Activated CD4-positive, alpha-beta memory T cell treated with anti-CD3 and anti-CD28 coated beads for 36 hours (primary cell): ENCODE measurements at regions not wholly inside any gene's neighbourhood (a gene's known extent, or its start where the extent isn't known, plus 50 kb on each side); places are given as distances from the start of the nearest gene placed in this dataset.
"Not testable (repeated sequence)": the region's sequence is repeated elsewhere in the genome, so short reads cannot be mapped to it uniquely, and the experiment has no call there.

Source experiments
- CTCF ChIA-PET: fragments of 350-600 bp; sonication (Branson Sonifier 250); formaldehyde crosslinking; loops from one replicate; lab custom pipeline; 2021; ENCODE audit warnings: antibody characterized with exemption, inconsistent platforms; lab: Charles Lee
- POLR2A ChIA-PET: fragments of 350-600 bp; sonication (Branson Sonifier 250); formaldehyde crosslinking; loops from one replicate; lab custom pipeline; 2021; ENCODE audit warnings: antibody characterized with exemption; lab: Charles Lee
- DNase-seq: peaks from one replicate; pipeline ENCODE4 v3.0.0-alpha.2; 2020
- H3K27ac Mint-ChIP-seq: one replicate; pipeline ENCODE4 v1.8.0; 2021; ENCODE audit warnings: mixed read lengths
- H3K27me3 Mint-ChIP-seq: one replicate; pipeline ENCODE4 v1.8.0; 2021; ENCODE audit warnings: mixed read lengths
- H3K36me3 Mint-ChIP-seq: one replicate; pipeline ENCODE4 v1.8.0; 2021; ENCODE audit warnings: mixed read lengths
- H3K4me1 Mint-ChIP-seq: one replicate; pipeline ENCODE4 v1.8.0; 2021; ENCODE audit warnings: low read depth, mixed read lengths
- H3K4me3 Mint-ChIP-seq: one replicate; pipeline ENCODE4 v1.8.0; 2021; ENCODE audit warnings: mild to moderate bottlenecking, mixed read lengths
- H3K9me3 Mint-ChIP-seq: one replicate; pipeline ENCODE4 v1.8.0; 2021; ENCODE audit warnings: mixed read lengths
- intact Hi-C: fragments of 100-400 bp; cut with micrococcal nuclease; formaldehyde crosslinking; loops from one replicate; pipeline ENCODE4 v1.15.1; 2023

- Mint-ChIP-seq H3K9me3 (no peaks in the 10 kb centered on the region), H3K36me3 (no peaks in the 10 kb centered on the region), H3K4me3 (no peak overlapping the region), H3K27ac (no peak overlapping the region), H3K4me1 (no peaks in the 10 kb centered on the region), H3K27me3 (no peaks in the 10 kb centered on the region)
- intact Hi-C loops = no loop called here
- no peak for DNase-seq
- ChIA-PET CTCF (no interaction called here), POLR2A (no interaction called here)
Observed at GRCh38 chr2:16908656-16909055, 243.0 kb upstream of the CYRIA start.

DNA sequence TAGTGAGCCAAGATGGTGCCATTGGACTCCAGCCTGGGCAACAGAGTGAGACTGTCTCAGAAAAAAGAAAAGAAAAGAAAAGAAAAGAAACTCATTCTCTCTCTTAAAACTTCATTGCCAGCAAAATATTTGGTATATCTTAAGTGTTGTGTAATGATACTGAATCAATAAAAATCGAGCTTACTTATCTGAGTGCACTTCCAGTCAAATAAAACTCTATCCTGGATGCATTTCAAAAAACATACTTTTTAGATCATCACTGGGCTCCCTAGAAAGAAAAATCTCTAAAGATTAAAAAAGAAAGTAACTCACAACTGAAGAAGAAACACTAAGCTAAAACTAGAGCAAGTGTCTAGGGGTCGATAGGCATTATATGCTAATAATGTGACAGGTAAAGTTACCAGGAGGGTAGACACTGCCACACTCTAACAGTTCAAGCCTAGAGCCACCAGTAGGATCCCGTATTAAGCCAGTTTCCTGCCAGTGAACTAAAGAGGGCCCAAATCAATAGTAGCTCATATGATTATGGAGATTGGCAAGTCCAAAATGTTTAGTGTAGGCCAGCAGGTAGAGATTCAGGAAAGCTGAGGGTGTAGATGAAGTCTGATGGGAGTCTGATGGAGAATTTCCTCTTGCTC is 242.1 kb upstream of the CYRIA start:
- DNase-seq = no peak
- CTCF ChIA-PET = no interaction called here
- H3K9me3 Mint-ChIP-seq = no peaks in the 10 kb centered on the region
- H3K36me3 Mint-ChIP-seq = no peaks in the 10 kb centered on the region
- no peak overlapping the region for H3K4me3 Mint-ChIP-seq
- intact Hi-C loops = no loop called here
- no peaks in the 10 kb centered on the region for H3K4me1 Mint-ChIP-seq
- H3K27me3 Mint-ChIP-seq = no peaks in the 10 kb centered on the region
- H3K27ac Mint-ChIP-seq = no peak overlapping the region
- POLR2A ChIA-PET = no interaction called here

- H3K9me3 Mint-ChIP-seq, intact Hi-C loops, H3K4me3 Mint-ChIP-seq, H3K27ac Mint-ChIP-seq, H3K4me1 Mint-ChIP-seq, CTCF ChIA-PET, POLR2A ChIA-PET, H3K36me3 Mint-ChIP-seq, DNase-seq, H3K27me3 Mint-ChIP-seq: not testable (repeated sequence)
Observed at GRCh38 chr2:16905325-16905724, 239.7 kb upstream of the CYRIA start.

- Mint-ChIP-seq H3K27ac (no peak overlapping the region), H3K4me3 (no peak overlapping the region), H3K4me1 (no peaks in the 10 kb centered on the region), H3K27me3 (no peaks in the 10 kb centered on the region), H3K9me3 (no peaks in the 10 kb centered on the region), H3K36me3 (no peaks in the 10 kb centered on the region)
- CTCF ChIA-PET = no interaction called here
- intact Hi-C loops = no loop called here
- no peak for DNase-seq
- POLR2A ChIA-PET = no interaction called here
Observed at GRCh38 chr2:16900405-16901025, 234.9 kb upstream of the CYRIA start.

GRCh38 chr2:16899958-16900357 is 234.3 kb upstream of the CYRIA start:
- Mint-ChIP-seq H3K36me3 (no peaks in the 10 kb centered on the region), H3K27me3 (no peaks in the 10 kb centered on the region), H3K27ac (no peak overlapping the region), H3K9me3 (no peaks in the 10 kb centered on the region), H3K4me3 (no peak overlapping the region), H3K4me1 (no peaks in the 10 kb centered on the region)
- CTCF ChIA-PET = no interaction called here
- intact Hi-C loops = no loop called here
- POLR2A ChIA-PET = no interaction called here
- DNase-seq = no peak

GRCh38 chr2:16890081-16890480 is 224.4 kb upstream of the CYRIA start:
- intact Hi-C loops = no loop called here
- H3K27me3 Mint-ChIP-seq = no peaks in the 10 kb centered on the region
- CTCF ChIA-PET = no interaction called here
- H3K9me3 Mint-ChIP-seq = peaks cover 2% of the 10 kb centered on the region
- no peak for DNase-seq
- no peak overlapping the region for H3K27ac Mint-ChIP-seq
- H3K4me3 Mint-ChIP-seq = no peak overlapping the region
- POLR2A ChIA-PET = no interaction called here
- no peaks in the 10 kb centered on the region for H3K4me1 Mint-ChIP-seq
- H3K36me3 Mint-ChIP-seq = no peaks in the 10 kb centered on the region

DNA sequence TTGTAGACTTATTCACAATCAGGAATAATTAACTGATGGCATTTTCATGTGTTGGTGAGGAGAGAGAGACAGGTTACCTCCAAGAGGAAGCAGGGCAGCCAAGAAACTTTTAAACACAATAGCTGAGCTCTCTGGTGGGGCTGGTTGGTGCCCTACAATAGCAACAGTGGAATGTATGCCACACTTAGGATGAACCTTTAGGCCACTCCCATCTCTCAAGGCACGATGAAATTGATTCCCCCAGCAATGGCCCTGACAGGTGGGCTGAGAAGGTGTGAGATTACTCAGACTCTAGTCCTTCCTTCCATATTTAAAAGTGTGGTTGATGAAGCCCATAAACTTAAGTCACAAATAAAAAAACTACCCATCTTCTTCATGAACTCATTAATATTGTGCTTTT is 219.4 kb upstream of the CYRIA start:
- no peaks in the 10 kb centered on the region for H3K36me3 Mint-ChIP-seq
- H3K9me3 Mint-ChIP-seq = no peaks in the 10 kb centered on the region
- no peaks in the 10 kb centered on the region for H3K4me1 Mint-ChIP-seq
- ChIA-PET CTCF (no interaction called here), POLR2A (no interaction called here)
- intact Hi-C loops = no loop called here
- H3K27me3 Mint-ChIP-seq = no peaks in the 10 kb centered on the region
- no peak overlapping the region for H3K4me3 Mint-ChIP-seq
- DNase-seq = no peak
- H3K27ac Mint-ChIP-seq = no peak overlapping the region

- no peaks in the 10 kb centered on the region for H3K36me3 Mint-ChIP-seq
- intact Hi-C loops = no loop called here
- POLR2A ChIA-PET = no interaction called here
Observed at GRCh38 chr2:16882706-16883105, 217.1 kb upstream of the CYRIA start.

GRCh38 chr2:16881122-16881521 is 215.5 kb upstream of the CYRIA start:
- no peaks in the 10 kb centered on the region for H3K36me3 Mint-ChIP-seq
- no peak for DNase-seq
- intact Hi-C loops = no loop called here
- H3K9me3 Mint-ChIP-seq = no peaks in the 10 kb centered on the region
- ChIA-PET POLR2A (no interaction called here), CTCF (no interaction called here)
- no peak overlapping the region for H3K27ac Mint-ChIP-seq
- no peak overlapping the region for H3K4me3 Mint-ChIP-seq
- H3K4me1 Mint-ChIP-seq = no peaks in the 10 kb centered on the region
- H3K27me3 Mint-ChIP-seq = no peaks in the 10 kb centered on the region

More at GRCh38 chr2:16882706-16883105, 217.1 kb upstream of the CYRIA start:
- no peaks in the 10 kb centered on the region for H3K27me3 Mint-ChIP-seq
- CTCF ChIA-PET = no interaction called here
- no peak overlapping the region for H3K27ac Mint-ChIP-seq
- H3K4me1 Mint-ChIP-seq = no peaks in the 10 kb centered on the region
- no peak for DNase-seq
- H3K9me3 Mint-ChIP-seq = no peaks in the 10 kb centered on the region
- H3K4me3 Mint-ChIP-seq = no peak overlapping the region

DNA sequence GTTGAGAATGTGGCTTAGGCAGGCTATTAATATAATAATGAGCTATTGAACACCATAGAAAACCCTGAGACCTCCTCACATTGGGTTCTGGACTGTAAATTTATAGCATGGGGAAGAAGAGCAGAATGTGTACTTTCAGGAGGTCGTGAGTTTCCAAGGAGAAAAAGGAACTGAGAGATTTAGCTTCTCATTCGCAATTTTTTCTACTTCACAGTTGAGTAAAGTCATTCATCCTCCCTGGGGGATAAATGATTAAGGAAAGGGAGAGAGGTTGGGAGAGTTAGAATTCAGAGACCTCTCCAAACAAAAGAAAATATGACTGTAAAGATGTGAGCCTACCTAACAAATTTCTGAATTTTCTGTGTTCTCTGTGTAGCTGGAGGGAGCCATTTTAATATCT is 205.8 kb upstream of the CYRIA start:
- DNase-seq = no peak
- intact Hi-C loops = no loop called here
- no peaks in the 10 kb centered on the region for H3K36me3 Mint-ChIP-seq
- ChIA-PET CTCF (no interaction called here), POLR2A (no interaction called here)
- no peaks in the 10 kb centered on the region for H3K4me1 Mint-ChIP-seq
- H3K4me3 Mint-ChIP-seq = no peak overlapping the region
- H3K9me3 Mint-ChIP-seq = peaks cover 2% of the 10 kb centered on the region
- H3K27ac Mint-ChIP-seq = no peak overlapping the region
- no peaks in the 10 kb centered on the region for H3K27me3 Mint-ChIP-seq

DNA sequence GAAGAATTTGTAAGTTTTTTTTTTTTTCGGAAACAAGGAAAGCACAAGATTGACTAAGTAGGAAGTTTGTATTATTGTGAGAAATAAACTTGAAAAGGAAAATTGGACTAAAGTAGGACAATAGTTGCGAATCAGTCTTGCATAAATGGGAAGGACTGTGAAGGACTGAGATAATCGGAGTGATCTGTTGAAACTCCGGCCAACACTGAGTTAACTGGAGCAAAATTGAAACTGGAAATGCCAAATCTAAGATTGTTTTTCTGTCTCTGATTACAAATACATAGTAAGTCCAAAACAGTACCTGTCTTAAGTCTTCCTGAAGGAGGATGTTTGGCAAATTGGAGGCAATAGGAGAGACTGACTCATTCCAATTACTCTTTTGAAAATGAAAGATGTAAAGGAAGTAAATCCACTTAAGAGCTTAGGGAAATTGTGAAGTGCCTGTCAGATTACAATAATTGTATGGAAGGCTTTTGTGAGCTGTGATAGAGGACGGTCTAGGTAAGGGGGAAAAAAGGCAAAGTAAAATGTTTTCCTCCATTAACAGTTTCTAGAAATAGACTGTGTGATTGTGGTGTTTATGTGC is 204.9 kb upstream of the CYRIA start:
- CTCF ChIA-PET = no interaction called here
- POLR2A ChIA-PET = no interaction called here

GRCh38 chr2:16869711-16870110 is 204.1 kb upstream of the CYRIA start:
- intact Hi-C loops = no loop called here
- H3K27ac Mint-ChIP-seq = no peak overlapping the region
- H3K9me3 Mint-ChIP-seq = no peaks in the 10 kb centered on the region
- H3K36me3 Mint-ChIP-seq = no peaks in the 10 kb centered on the region
- H3K27me3 Mint-ChIP-seq = no peaks in the 10 kb centered on the region
- ChIA-PET POLR2A (no interaction called here), CTCF (no interaction called here)
- DNase-seq = no peak
- H3K4me1 Mint-ChIP-seq = no peaks in the 10 kb centered on the region
- H3K4me3 Mint-ChIP-seq = no peak overlapping the region

More for the DNA sequence above, 204.9 kb upstream of the CYRIA start:
- Mint-ChIP-seq H3K36me3 (no peaks in the 10 kb centered on the region), H3K4me3 (no peak overlapping the region), H3K4me1 (no peaks in the 10 kb centered on the region), H3K27ac (no peak overlapping the region), H3K27me3 (no peaks in the 10 kb centered on the region), H3K9me3 (peaks cover 1% of the 10 kb centered on the region)
- DNase-seq = no peak
- intact Hi-C loops = no loop called here

DNA sequence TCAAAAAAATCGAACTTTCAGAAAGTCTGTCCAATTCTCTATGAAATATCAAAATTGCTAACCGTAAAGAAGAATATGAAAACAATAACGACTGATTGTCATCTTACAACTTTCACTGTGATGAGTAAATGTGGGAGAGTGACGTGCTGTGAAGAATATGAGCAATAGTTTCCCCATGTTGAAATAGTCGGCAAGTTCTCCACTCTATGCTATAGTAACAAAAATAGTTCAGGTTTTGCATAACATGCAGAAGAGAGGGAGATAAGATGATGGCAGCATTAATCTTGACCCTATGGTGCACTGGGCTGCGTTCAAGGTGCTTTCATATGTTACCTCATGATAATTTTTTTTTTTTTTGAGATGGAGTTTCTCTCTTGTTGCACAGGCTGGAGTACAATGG is 196.8 kb upstream of the CYRIA start:
- H3K4me3 Mint-ChIP-seq = no peak overlapping the region
- H3K27ac Mint-ChIP-seq = no peak overlapping the region
- peaks cover 6% of the 10 kb centered on the region for H3K9me3 Mint-ChIP-seq
- no peaks in the 10 kb centered on the region for H3K4me1 Mint-ChIP-seq
- no peaks in the 10 kb centered on the region for H3K36me3 Mint-ChIP-seq
- ChIA-PET POLR2A (no interaction called here), CTCF (no interaction called here)
- no peaks in the 10 kb centered on the region for H3K27me3 Mint-ChIP-seq
- intact Hi-C loops = no loop called here
- no peak for DNase-seq
